GM12878 (cell line): ENCODE measurements at regions not wholly inside any gene's neighbourhood (a gene's known extent, or its start where the extent isn't known, plus 50 kb on each side); places are given as distances from the start of the nearest gene placed in this dataset.

Experiments
- CHD1 ChIP-seq: IDR thresholded peaks from 2 replicates; pipeline ENCODE4 v1.6.1; 2012; ENCODE audit warnings: low read depth, low read length, improper control_type of control experiment
- CTCF ChIP-seq, 3 experiments: IDR thresholded peaks in 2 of 3; conservative IDR thresholded peaks in 1 of 3; 2 replicates each; pipeline ENCODE4 v1.5.1; 2011; ENCODE audit warnings: low read depth in 3 of 3, low read length in 3 of 3, mild to moderate bottlenecking in 3 of 3, control low read depth in 2 of 3, moderate library complexity in 2 of 3, inconsistent platforms in 1 of 3, mixed read lengths in 1 of 3; ENCODE audit not compliant: control insufficient read depth in 2 of 3, insufficient read depth in 1 of 3; ENCODE audit errors: extremely low read depth in 1 of 3
- HDAC2 ChIP-seq: fragments of 200-600 bp; sonication (generic); IDR thresholded peaks from 2 replicates; pipeline ENCODE4 v1.6.1; 2017
- JUNB ChIP-seq: IDR thresholded peaks from 2 replicates; pipeline ENCODE4 v1.6.1; 2016; ENCODE audit warnings: antibody characterized with exemption, mild to moderate bottlenecking
- MXI1 ChIP-seq: fragments of 150-350 bp; IDR thresholded peaks from 2 replicates; pipeline ENCODE4 v1.6.1; 2011; ENCODE audit warnings: low read depth, mild to moderate bottlenecking, inconsistent platforms, low read length, improper control_type of control experiment
- PAX8 ChIP-seq: fragments of 450-650 bp; IDR thresholded peaks from 2 replicates; pipeline ENCODE4 v1.6.1; 2017; ENCODE audit warnings: mild to moderate bottlenecking, moderate library complexity
- SMAD1 ChIP-seq: fragments of 450-650 bp; IDR thresholded peaks from 2 replicates; pipeline ENCODE4 v1.6.1; 2018; ENCODE audit warnings: mild to moderate bottlenecking, low read depth; ENCODE audit not compliant: partially characterized antibody
- SMC3 ChIP-seq: IDR thresholded peaks from 2 replicates; pipeline ENCODE4 v1.6.1; 2011; ENCODE audit warnings: low read length, improper control_type of control experiment, borderline replicate concordance
- SPI1 ChIP-seq: IDR thresholded peaks from 2 replicates; pipeline ENCODE4 v1.6.1; 2011; ENCODE audit warnings: low read depth, mild to moderate bottlenecking, low read length, moderate library complexity, borderline replicate concordance; ENCODE audit not compliant: insufficient read depth

GRCh38 chr2:56816666-56817065, 632.9 kb downstream of the CCDC85A start:
- TF ChIP-seq SPI1, result no peak
- TF ChIP-seq JUNB, result no peak
- no peak for TF ChIP-seq PAX8
- no peak for TF ChIP-seq CTCF (IDR thresholded peaks at IDR 0.05 in 2 of 3, conservative IDR thresholded peaks at IDR 0.05 in 1 of 3; ENCODE audit: control insufficient read depth in 2 of 3, extremely low read depth in 1 of 3, insufficient read depth in 1 of 3, low read depth in 3 of 3, low read length in 3 of 3)
- TF ChIP-seq MXI1, result no peak
- no peak for TF ChIP-seq HDAC2
- TF ChIP-seq SMAD1, result no peak
- no peak for TF ChIP-seq SMC3
- no peak for TF ChIP-seq CHD1
